ENCODE measurements at regions not wholly inside any gene's neighbourhood (a gene's known extent, or its start where the extent isn't known, plus 50 kb on each side); places are given as distances from the start of the nearest gene placed in this dataset.

DNA sequence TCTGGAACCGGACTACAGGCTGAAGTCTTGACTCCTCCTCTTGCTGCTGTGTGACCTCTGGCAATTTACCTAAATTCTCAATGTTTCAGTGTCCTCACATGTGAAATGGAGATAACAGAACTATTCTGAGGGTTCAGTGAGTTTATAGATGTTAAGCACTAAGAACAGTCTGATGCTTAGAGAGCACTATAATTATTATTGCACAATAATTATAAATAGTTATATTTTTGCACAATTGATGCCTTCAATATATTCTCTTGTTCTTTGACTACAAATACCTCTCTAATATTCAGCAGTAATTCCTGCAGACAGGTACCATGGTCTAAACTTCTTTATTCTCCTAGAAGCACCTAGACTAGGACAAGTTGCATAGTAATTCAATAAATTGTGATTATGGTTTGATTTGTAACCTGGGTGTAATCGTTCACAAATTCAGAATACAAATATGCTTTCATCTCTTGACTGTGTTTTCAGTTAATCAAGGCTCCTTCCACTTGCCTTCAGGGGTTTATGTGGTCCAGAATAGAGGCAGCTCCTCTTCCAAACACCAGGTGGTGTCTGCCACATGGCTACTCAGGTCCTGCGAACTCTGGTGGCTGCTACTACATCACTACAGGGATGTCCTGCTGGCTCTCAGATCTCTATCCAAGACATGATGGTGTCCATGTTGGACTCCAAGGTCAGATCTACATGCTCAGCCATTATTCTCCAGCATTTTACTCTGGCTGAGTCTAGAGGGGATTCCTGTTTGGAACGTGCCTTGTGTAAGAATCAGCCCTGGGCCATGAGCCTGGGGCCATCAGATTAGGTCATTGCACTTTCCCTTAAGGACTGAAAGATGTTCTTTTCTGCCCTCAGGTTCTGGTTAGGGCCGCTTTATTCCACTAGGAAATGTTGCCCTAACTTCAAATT is 103.4 kb downstream of the QRFPR start:
- FAIRE-seq (no peak), DNase-seq (ENCODE audit: low read depth in 1 of 2, low spot score in 1 of 2) (peak in 1 of 2 experiments; percentile 48)
- WGBS (ENCODE audit: missing lambda C conversion rate): 11% methylated on average over 4 of the region's 5 CpGs

DNA sequence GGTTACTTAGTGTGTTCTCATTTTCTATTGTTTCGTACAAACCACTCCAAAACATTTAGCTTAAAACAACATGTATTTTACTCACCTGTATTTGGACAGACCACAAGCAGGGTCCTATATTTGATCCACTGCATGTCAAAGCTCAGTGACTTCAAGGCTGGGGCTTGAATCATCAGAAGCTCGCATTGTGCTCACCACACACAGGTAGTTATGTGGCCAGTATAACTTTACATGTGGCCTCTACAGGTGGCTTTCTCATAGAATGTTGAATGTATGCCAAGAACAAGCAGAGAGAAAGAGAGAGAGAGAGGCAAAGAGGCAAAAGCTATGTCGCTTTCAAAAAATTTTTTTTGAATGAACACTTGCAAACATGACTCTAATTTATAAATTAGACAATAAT is 107.6 kb downstream of the QRFPR start:
- Histone ChIP-seq H3K4me1 (no peaks in the 10 kb centered on the region), H3K4me2 (no peak overlapping the region), H3K9me3 (no peaks in the 10 kb centered on the region), H3K4me3 (no peak overlapping the region), H3K27ac (no peak overlapping the region)
- ChIA-PET POLR2A (no interaction called here), CTCF (interaction anchor here (0.7 kb wide), 1 partner anchor 237 kb away, joined by 3 read pairs; no protein-coding TSS in a partner anchor)
- ATAC-seq: no peak
- no peak for FAIRE-seq
- TF ChIP-seq GATA3 (IDR thresholded peaks at IDR 0.05; ENCODE audit: borderline replicate concordance) (no peak), POLR2A (IDR thresholded peaks at IDR 0.05; ENCODE audit: low read length) (no peak), MAZ (IDR thresholded peaks at IDR 0.05; ENCODE audit: borderline replicate concordance, low read depth, low read length) (no peak), CBX2 (IDR thresholded peaks at IDR 0.05; ENCODE audit: borderline replicate concordance, low read depth) (no peak), NR3C1 (IDR thresholded peaks at IDR 0.05) (no peak), NPAS2 (CRISPR knock-in tag; IDR thresholded peaks at IDR 0.05; ENCODE audit: borderline replicate concordance) (no peak), SMC3 (IDR thresholded peaks at IDR 0.05) (no peak)
- TF ChIP-seq, protein P1, sequence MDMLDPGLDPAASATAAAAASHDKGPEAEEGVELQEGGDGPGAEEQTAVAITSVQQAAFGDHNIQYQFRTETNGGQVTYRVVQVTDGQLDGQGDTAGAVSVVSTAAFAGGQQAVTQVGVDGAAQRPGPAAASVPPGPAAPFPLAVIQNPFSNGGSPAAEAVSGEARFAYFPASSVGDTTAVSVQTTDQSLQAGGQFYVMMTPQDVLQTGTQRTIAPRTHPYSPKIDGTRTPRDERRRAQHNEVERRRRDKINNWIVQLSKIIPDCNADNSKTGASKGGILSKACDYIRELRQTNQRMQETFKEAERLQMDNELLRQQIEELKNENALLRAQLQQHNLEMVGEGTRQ (IDR thresholded peaks at IDR 0.05): no peak
- TF ChIP-seq, protein P2, sequence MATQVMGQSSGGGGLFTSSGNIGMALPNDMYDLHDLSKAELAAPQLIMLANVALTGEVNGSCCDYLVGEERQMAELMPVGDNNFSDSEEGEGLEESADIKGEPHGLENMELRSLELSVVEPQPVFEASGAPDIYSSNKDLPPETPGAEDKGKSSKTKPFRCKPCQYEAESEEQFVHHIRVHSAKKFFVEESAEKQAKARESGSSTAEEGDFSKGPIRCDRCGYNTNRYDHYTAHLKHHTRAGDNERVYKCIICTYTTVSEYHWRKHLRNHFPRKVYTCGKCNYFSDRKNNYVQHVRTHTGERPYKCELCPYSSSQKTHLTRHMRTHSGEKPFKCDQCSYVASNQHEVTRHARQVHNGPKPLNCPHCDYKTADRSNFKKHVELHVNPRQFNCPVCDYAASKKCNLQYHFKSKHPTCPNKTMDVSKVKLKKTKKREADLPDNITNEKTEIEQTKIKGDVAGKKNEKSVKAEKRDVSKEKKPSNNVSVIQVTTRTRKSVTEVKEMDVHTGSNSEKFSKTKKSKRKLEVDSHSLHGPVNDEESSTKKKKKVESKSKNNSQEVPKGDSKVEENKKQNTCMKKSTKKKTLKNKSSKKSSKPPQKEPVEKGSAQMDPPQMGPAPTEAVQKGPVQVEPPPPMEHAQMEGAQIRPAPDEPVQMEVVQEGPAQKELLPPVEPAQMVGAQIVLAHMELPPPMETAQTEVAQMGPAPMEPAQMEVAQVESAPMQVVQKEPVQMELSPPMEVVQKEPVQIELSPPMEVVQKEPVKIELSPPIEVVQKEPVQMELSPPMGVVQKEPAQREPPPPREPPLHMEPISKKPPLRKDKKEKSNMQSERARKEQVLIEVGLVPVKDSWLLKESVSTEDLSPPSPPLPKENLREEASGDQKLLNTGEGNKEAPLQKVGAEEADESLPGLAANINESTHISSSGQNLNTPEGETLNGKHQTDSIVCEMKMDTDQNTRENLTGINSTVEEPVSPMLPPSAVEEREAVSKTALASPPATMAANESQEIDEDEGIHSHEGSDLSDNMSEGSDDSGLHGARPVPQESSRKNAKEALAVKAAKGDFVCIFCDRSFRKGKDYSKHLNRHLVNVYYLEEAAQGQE (IDR thresholded peaks at IDR 0.05): no peak
- WGBS (ENCODE audit: missing lambda C conversion rate): 63% methylated on average over 3 of the region's 3 CpGs
- DNase-seq (ENCODE audit: low read depth in 1 of 2, low spot score in 1 of 2): no peak

More for the DNA sequence above, 103.4 kb downstream of the QRFPR start:
- Histone ChIP-seq H3K4me3 (no peak overlapping the region), H3K9me3 (no peaks in the 10 kb centered on the region), H3K27ac (no peak overlapping the region), H3K4me2 (no peak overlapping the region), H3K4me1 (no peaks in the 10 kb centered on the region)
- CTCF ChIA-PET: no interaction called here
- peak; percentile 84 to 89; a peak in 5 of 6 replicates for ATAC-seq
- TF ChIP-seq SMC3 (IDR thresholded peaks at IDR 0.05): 0 out of 3 replicates have a peak, but pooled peaks have one; percentile 9
- peak in 1 of 2 experiments; percentile 13; a peak in 1 of 5 replicates for TF ChIP-seq RAD21 (conservative IDR thresholded peaks at IDR 0.05 in 1 of 2, IDR thresholded peaks at IDR 0.05 in 1 of 2)
- no peak for TF ChIP-seq NPAS2 (CRISPR knock-in tag; IDR thresholded peaks at IDR 0.05; ENCODE audit: borderline replicate concordance)
- POLR2A ChIA-PET: no interaction called here

DNA sequence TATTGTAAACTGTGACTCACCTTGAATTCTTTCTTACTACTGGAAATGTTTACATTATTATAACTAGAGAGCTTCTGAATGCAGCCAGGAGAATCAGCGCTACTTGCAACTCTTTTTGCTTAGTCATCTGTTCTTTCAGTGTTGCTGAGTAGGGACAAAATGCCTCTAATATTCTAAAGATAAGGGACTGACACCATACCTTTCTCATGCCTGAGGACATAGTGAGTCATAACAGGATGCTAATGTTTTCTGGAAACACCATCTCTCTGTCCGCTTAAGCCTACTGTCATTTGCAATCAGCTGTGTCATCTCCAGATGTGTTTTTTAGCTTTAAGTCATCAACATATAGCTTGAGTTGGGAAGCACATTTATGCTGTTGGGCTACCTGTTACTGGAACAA is 108.3 kb downstream of the QRFPR start:
- DNase-seq (ENCODE audit: low read depth in 1 of 2, low spot score in 1 of 2): peak in 1 of 2 experiments; percentile 5
- ChIA-PET CTCF (interaction anchor here (0.7 kb wide), 1 partner anchor 238 kb away, joined by 3 read pairs; no protein-coding TSS in a partner anchor), POLR2A (no interaction called here)

DNA sequence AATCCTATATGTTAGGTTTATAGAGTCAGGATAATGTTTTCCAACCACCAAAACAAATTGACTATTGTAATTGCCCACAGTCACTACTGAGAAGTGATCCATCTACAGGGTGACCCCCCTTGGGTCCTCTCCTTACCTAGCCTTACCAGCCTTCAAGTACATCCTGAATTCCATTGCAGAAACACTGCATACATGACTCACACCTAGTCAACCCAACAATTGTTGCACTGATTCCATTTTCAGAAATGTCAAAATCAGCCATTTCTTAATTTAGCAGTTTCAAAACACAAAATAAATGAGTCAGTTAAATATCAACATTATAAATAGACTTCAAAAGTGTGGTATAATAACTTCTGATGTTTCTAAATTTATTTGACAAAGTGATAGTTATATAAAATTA is 106.3 kb upstream of the TNIP3 start:
- Histone ChIP-seq H3K4me1 (no peaks in the 10 kb centered on the region), H3K9me3 (no peaks in the 10 kb centered on the region), H3K4me2 (no peak overlapping the region), H3K27ac (no peak overlapping the region), H3K4me3 (no peak overlapping the region)
- ATAC-seq: no peak
- FAIRE-seq: no peak
- DNase-seq (ENCODE audit: low read depth in 1 of 2, low spot score in 1 of 2): no peak
- ChIA-PET POLR2A (no interaction called here), CTCF (no interaction called here)
- TF ChIP-seq, protein P3, sequence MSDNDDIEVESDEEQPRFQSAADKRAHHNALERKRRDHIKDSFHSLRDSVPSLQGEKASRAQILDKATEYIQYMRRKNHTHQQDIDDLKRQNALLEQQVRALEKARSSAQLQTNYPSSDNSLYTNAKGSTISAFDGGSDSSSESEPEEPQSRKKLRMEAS (IDR thresholded peaks at IDR 0.05): no peak
- TF ChIP-seq EHF (CRISPR knock-in tag; IDR thresholded peaks at IDR 0.05) (no peak), CBX2 (IDR thresholded peaks at IDR 0.05; ENCODE audit: borderline replicate concordance, low read depth) (no peak), JUNB (IDR thresholded peaks at IDR 0.05) (no peak), BHLHE40 (IDR thresholded peaks at IDR 0.05; ENCODE audit: low read depth, low read length) (no peak), FOSL2 (IDR thresholded peaks at IDR 0.05) (no peak), FOSL2 (CRISPR knock-in tag; IDR thresholded peaks at IDR 0.05) (no peak), POLR2A (IDR thresholded peaks at IDR 0.05; ENCODE audit: low read length) (no peak), JUN (IDR thresholded peaks at IDR 0.05) (no peak), NPAS2 (CRISPR knock-in tag; IDR thresholded peaks at IDR 0.05; ENCODE audit: borderline replicate concordance) (no peak)
- TF ChIP-seq, protein P4, sequence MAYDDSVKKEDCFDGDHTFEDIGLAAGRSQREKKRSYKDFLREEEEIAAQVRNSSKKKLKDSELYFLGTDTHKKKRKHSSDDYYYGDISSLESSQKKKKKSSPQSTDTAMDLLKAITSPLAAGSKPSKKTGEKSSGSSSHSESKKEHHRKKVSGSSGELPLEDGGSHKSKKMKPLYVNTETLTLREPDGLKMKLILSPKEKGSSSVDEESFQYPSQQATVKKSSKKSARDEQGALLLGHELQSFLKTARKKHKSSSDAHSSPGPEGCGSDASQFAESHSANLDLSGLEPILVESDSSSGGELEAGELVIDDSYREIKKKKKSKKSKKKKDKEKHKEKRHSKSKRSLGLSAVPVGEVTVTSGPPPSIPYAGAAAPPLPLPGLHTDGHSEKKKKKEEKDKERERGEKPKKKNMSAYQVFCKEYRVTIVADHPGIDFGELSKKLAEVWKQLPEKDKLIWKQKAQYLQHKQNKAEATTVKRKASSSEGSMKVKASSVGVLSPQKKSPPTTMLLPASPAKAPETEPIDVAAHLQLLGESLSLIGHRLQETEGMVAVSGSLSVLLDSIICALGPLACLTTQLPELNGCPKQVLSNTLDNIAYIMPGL (CRISPR knock-in tag; IDR thresholded peaks at IDR 0.05; ENCODE audit: borderline replicate concordance): no peak

More for the DNA sequence above, 108.3 kb downstream of the QRFPR start:
- TF ChIP-seq TFCP2L1 (CRISPR knock-in tag; IDR thresholded peaks at IDR 0.05) (no peak), NFE2L2 (conservative IDR thresholded peaks at IDR 0.05; ENCODE audit: low read length) (0 out of 2 replicates have a peak, but pooled peaks have one; percentile 38), KDM5A (IDR thresholded peaks at IDR 0.05) (no peak), MAFK (IDR thresholded peaks at IDR 0.05; ENCODE audit: partially characterized antibody) (peak; percentile 88), JUN (IDR thresholded peaks at IDR 0.05) (no peak), SREBF2 (IDR thresholded peaks at IDR 0.05) (no peak), HOXB5 (CRISPR knock-in tag; IDR thresholded peaks at IDR 0.05) (no peak), EHF (CRISPR knock-in tag; IDR thresholded peaks at IDR 0.05) (no peak)
- Histone ChIP-seq H3K27ac (no peak overlapping the region), H3K4me1 (no peaks in the 10 kb centered on the region), H3K4me3 (no peak overlapping the region), H3K4me2 (no peak overlapping the region), H3K9me3 (no peaks in the 10 kb centered on the region)
- FAIRE-seq (no peak), ATAC-seq (no peak)
- 12% methylated on average over 2 of the region's 2 CpGs for WGBS (ENCODE audit: missing lambda C conversion rate)

Measured in A549 (cell line).